ENCODE measurements at regions not wholly inside any gene's neighbourhood (a gene's known extent, or its start where the extent isn't known, plus 50 kb on each side); places are given as distances from the start of the nearest gene placed in this dataset.

DNA sequence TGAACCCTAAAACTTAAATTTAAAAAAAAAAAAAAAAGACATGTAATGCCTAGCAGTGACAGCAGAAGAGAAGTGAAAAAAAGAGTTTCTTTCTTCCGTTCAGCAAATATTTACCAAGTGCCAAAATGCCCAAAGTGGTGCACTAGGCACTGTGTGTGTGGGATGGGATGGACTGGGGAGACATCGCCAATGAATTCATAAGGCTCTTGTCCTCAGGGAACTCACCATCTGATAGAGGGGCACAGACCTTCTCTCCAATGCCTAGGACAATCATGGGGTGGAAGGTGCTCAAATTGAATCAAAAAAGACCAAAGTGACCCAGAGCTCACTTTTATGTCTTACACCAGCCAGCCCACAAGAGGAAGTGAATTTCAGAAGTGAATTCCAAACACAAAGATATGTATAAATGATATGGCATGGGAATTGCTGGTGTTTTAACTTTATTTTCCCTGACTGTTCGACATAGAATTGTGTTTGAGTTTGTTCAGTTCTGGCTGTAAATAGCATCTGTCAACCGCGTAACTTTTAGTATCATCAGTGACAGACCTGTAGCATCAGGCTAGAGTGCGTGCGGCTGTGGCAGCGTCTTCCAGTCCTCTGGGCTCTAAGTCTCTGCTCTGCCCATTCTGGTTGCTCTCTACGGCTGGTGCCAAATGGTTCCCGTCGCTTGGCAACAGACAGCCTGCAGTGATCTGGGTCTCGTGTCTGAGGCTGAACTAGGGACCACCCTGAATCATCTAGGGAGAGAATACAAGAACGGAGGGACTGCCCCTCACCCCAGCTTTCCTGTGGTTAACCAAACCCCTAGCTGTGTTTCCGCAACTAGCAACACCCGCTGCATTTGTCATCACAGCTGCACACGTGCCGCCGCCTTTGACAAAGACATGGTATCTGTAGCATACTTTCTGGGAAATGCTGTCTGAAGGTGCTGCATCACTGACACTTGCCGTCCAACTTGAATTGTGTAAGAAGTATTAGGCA lies 154.0 kb upstream of the THBS1 start:
- DNase-seq (ENCODE audit: low spot score) = peak; percentile 74

GRCh38 chr15:39427705-39428104 lies 153.2 kb upstream of the THBS1 start:
- no peak for DNase-seq (ENCODE audit: low spot score)

- no peak for DNase-seq (ENCODE audit: low spot score)
Measured at GRCh38 chr15:39429898-39430357, 151.0 kb upstream of the THBS1 start.

GRCh38 chr15:39430389-39430788 lies 150.5 kb upstream of the THBS1 start:
- DNase-seq (ENCODE audit: low spot score) = no peak

DNA sequence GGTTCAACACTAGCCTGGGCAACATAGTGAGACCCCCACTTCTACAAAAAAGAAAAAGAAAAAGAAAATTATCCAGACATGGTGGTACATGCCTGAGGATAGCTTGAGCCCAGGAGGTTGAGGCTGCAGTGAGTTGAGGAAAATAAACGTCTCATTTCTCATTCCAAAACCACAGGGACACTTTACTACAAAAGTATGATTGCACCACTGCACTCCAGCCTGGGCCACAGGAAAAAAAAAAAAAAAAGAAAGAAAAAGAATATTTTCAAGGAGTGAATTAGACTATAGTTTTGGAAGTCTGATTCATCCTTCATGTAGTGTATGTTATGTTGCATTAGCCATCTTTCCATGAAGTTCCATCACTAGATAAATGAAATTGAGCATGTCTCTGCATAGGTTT lies 149.5 kb upstream of the THBS1 start:
- no peak for DNase-seq (ENCODE audit: low spot score)

DNA sequence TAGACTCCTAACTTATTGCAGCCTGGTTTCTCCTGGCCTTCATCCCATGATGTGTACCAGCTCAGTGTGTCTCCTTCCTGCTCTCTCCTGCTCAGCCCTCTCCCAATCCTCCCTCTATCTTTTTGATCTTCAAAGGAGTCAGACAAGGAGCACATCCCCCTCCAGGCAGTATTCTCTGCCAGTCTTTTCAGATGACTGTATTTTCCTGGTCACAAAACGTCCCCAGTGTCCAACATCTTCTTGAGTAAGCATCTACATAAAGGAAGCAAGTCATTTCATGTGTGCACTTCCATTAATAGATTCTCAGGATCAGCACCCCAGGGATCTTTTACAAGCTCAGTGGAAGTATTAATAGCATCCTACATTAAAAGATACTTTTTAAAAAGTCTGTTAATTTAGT lies 148.9 kb upstream of the THBS1 start:
- DNase-seq (ENCODE audit: low spot score) = no peak

DNA sequence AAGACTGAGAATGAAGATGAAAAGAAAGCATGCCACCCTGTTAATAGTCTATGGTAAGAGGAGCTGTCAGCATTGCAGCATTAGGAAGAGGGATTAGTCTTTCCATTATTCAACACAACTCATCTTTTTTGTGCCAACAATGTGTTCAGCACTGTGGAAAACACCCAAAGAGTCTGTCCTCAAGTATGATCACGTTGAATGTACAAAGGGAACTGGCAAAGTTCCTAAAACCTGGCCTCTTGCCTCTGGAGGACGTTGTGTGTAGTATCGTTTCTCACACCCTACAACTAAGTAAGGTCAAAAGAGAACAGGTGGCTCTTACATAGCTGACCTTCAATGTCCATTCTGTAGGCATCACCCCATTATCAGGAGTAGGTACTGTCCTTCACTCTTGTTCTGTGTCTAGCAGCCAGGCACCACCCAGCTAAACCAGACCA lies 147.9 kb upstream of the THBS1 start:
- DNase-seq (ENCODE audit: low spot score) = no peak

DNA sequence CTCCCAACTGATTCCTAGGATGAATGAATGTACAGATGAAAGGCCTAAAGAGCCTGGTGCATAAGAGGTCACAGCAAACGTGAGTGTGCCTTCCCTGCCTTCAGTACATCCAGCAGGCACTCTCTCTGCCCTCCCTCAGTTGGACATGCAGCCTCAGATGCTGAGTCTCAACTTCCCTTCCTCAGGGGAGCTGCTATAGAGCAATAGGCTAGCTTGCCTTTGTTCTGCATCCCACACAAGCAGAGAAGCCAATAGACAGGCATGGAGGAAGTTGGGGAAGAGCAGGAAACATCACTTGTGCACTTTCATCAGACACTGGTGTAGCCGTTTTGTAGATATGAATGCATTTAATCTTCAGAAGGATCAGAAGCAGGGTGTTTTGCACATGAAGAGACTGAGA lies 147.5 kb upstream of the THBS1 start:
- DNase-seq (ENCODE audit: low spot score) = no peak

- DNase-seq (ENCODE audit: low spot score) = no peak
Measured at GRCh38 chr15:39434163-39434562, 146.7 kb upstream of the THBS1 start.

DNA sequence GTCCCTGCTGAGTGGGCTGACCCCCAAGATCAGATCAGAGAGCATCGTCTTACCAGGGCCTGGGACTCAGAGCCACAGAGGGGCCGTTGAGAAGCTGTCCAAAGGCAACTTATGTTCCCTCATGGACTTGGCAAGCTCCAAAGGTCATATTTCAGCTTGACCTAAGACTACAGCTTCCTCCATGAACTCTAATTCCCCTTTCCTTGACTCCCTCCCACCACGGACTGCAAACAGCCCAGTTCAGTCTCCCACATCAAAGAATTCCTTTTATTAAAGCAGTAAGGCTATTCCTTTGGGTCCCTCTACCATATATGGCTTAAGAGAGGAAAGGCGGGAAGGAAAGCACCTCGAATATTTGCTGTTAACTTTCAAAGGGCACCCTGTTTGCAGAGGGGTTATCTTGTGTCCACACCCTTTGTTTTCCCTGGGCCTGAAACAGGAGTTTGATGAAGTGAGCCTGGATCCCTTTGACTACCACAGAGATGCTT lies 146.1 kb upstream of the THBS1 start:
- DNase-seq (ENCODE audit: low spot score) = no peak

GRCh38 chr15:39435244-39435643 lies 145.6 kb upstream of the THBS1 start:
- DNase-seq (ENCODE audit: low spot score) = no peak

- DNase-seq (ENCODE audit: low spot score) = no peak
Measured at GRCh38 chr15:39438260-39438659, 142.6 kb upstream of the THBS1 start.

GRCh38 chr15:39438799-39439592 lies 141.9 kb upstream of the THBS1 start:
- no peak for DNase-seq (ENCODE audit: low spot score)

DNA sequence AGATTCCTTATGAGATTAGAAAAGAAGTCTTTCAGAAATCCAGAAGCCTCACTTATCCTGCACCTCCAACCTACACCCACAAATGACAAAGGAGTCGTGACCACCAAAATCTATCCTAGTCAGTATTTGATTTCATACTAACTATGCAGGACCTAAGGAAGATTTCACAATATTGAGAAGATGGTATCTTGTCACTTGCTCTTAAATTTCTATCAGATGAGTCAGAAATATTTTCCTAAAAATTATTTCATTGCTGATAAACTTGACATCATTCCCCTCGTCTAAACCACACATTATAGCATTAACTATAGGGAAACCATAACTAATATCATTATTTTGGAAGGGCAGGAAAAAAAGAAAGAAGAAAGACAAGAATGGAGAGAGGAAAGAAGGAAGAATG lies 138.0 kb upstream of the THBS1 start:
- no peak for DNase-seq (ENCODE audit: low spot score)

DNA sequence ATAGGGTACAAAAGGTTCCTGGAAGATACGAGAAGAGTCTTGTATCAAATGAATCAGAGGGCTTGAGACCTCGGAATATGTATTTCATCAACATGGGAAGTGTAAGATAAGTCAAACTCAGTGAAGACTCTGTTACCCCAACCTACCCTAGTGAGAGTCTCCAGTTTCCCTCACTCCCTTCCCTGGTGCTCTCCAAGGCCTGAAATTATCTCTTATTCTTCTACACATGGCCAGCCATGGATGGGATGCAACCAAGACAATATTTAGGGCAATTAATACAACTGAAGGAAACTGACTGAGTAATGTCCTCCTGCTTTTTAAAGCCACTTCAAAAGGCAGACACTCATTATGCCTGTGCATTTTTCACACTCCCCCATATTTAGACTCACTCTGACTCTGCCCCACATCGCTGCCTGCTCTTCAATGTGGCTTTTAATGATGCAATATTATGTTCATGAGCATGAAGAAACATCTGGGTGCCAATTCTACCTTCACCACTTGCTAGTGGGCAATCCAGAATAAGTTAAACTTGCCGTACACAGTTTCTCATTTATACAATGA lies 137.1 kb upstream of the THBS1 start:
- DNase-seq (ENCODE audit: low spot score) = no peak

DNA sequence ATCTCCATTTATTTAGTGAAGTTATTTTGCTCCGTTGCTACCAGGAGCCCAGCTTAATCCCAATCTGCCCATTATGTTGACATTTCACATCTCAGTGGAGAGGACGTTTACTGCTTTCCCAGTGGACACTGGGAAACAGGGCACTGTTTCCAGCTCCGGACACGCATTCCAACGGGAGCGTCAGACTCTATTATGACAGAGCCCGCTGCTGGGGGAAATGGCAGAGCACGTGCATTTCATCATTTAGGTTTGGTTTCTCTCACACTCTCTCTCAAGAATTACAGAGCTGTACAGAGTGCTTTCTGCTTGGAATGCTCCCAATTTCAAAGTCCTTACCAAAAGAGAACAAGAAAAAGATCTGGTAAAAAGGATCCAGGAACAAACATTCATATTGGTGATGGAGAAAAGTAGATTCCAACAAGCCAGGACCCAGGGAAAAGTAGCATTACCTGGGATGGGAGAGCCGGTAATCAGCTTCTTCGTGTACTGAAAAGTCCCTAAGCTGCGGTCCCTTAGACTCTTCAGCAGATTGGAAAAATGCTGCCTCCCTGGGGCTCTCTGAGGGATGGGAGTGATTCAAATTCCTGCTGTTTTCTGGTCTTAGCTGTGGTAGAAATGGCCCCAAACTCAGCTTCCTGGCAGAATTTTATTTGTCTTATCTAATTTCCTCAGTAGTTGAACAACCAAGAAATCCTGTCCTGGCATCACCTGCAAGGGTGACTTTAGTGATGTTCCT lies 136.0 kb upstream of the THBS1 start:
- DNase-seq (ENCODE audit: low spot score) = no peak

DNA sequence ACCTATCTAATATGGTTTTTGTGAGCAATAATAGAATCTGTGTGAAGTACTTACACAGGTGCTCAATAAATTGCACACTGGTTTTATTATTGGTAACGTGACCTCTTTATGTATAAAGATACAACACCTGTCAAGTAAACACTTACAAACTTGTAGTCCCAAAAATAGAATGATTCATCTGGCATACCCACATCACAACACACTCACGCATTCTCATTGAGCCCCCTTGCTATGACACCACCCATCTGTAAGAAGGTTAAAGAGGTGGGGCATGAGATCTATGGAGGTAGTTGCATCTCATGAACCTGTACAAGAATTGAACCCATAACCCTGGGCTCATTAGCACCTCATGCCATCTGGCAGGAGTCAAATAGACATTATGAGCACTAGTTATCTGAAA lies 134.9 kb upstream of the THBS1 start:
- no peak for DNase-seq (ENCODE audit: low spot score)

- no peak for DNase-seq (ENCODE audit: low spot score)
Measured at GRCh38 chr15:39447346-39447745, 133.5 kb upstream of the THBS1 start.

GRCh38 chr15:39447881-39448280 lies 133.0 kb upstream of the THBS1 start:
- DNase-seq (ENCODE audit: low spot score) = no peak

DNA sequence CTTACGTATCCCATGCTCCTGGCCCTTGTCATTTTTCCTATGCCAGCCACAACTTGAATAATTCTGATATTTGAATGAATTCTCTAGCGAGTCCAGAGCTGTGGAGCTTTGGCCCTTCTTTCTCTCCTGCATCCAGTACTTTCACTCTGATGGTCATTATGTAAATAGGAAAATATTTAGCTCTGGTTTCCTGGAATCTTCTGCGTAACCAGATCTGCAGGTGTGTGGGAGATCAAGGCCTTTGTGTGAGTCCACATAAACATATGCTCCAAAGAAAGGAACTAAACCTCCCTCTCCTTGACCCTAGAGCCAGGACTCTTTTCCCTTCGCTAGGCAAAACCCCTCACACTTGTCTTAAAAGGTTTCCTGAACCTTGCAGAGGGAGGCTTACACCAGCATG lies 132.5 kb upstream of the THBS1 start:
- DNase-seq (ENCODE audit: low spot score) = no peak

GRCh38 chr15:39451121-39451688 lies 129.7 kb upstream of the THBS1 start:
- no peak for DNase-seq (ENCODE audit: low spot score)
